Keratinocyte (primary cell): ENCODE measurements at regions not wholly inside any gene's neighbourhood (a gene's known extent, or its start where the extent isn't known, plus 50 kb on each side); places are given as distances from the start of the nearest gene placed in this dataset.

Experiments used
- DNase-seq: peaks from one replicate; pipeline ENCODE4 v3.0.0-alpha.2; 2011; ENCODE audit warnings: low read depth, missing footprints, low spot score
- FAIRE-seq: peaks from 2 replicates; lab custom pipeline; 2011; peaks lifted over from hg19 to GRCh38; lab: Jason Lieb, UNC
- H2AFZ ChIP-seq: 2 replicates; pipeline ENCODE4 v1.6.0; 2012; ENCODE audit warnings: low read length, control low read depth, inconsistent platforms; ENCODE audit not compliant: control insufficient read depth
- H3K27ac ChIP-seq: 2 replicates; pipeline ENCODE4 v1.5.1; 2011; ENCODE audit warnings: low read length; ENCODE audit not compliant: control insufficient read depth, insufficient read depth
- H3K27me3 ChIP-seq: 3 replicates; pipeline ENCODE4 v1.6.0; 2011; ENCODE audit warnings: low read length; ENCODE audit not compliant: control insufficient read depth, insufficient read depth; ENCODE audit errors: extremely low read depth
- H3K36me3 ChIP-seq, 2 experiments: 2 replicates in 1 of 2; 3 replicates in 1 of 2; pipeline ENCODE4 v1.5.1; 2011; ENCODE audit warnings: low read length in 2 of 2, mild to moderate bottlenecking in 1 of 2; ENCODE audit not compliant: control insufficient read depth in 2 of 2, insufficient read depth in 2 of 2; ENCODE audit errors: extremely low read depth in 1 of 2
- H3K4me1 ChIP-seq: 3 replicates; pipeline ENCODE4 v1.5.1; 2011; ENCODE audit warnings: low read length; ENCODE audit not compliant: control insufficient read depth, insufficient read depth; ENCODE audit errors: extremely low read depth
- H3K4me2 ChIP-seq: 3 replicates; pipeline ENCODE4 v1.6.0; 2011; ENCODE audit warnings: low read depth, low read length; ENCODE audit not compliant: control insufficient read depth, insufficient read depth; ENCODE audit errors: extremely low read depth
- H3K4me3 ChIP-seq, 3 experiments: fragments of 200-600 bp in 1 of 3; sonication (generic) in 1 of 3; 2 replicates in 2 of 3; 3 replicates in 1 of 3; pipeline ENCODE4 v1.5.1; 2011 to 2016; ENCODE audit warnings: low read length in 3 of 3, mild to moderate bottlenecking in 3 of 3, control low read depth in 2 of 3, inconsistent platforms in 1 of 3, low read depth in 1 of 3, mixed read lengths in 1 of 3, mixed run types in 1 of 3, moderate library complexity in 1 of 3; ENCODE audit not compliant: control insufficient read depth in 2 of 3, insufficient read depth in 2 of 3; ENCODE audit errors: extremely low read depth in 1 of 3
- H3K79me2 ChIP-seq: 2 replicates; pipeline ENCODE4 v1.6.0; 2012; ENCODE audit warnings: low read length; ENCODE audit not compliant: control insufficient read depth, insufficient read depth
- H3K9ac ChIP-seq: 3 replicates; pipeline ENCODE4 v1.6.0; 2011; ENCODE audit warnings: low read length; ENCODE audit not compliant: control insufficient read depth, insufficient read depth; ENCODE audit errors: extremely low read depth
- H3K9me1 ChIP-seq: 3 replicates; pipeline ENCODE4 v1.6.0; 2011; ENCODE audit warnings: low read length; ENCODE audit not compliant: control insufficient read depth, insufficient read depth; ENCODE audit errors: extremely low read depth
- H3K9me3 ChIP-seq: 2 replicates; pipeline ENCODE4 v1.5.1; 2012; ENCODE audit warnings: low read depth, low read length; ENCODE audit not compliant: control insufficient read depth
- H4K20me1 ChIP-seq: 3 replicates; pipeline ENCODE4 v1.6.0; 2011; ENCODE audit warnings: low read length; ENCODE audit not compliant: control insufficient read depth, insufficient read depth; ENCODE audit errors: extremely low read depth
- CTCF ChIP-seq, 3 experiments: IDR thresholded peaks in 1 of 3; conservative IDR thresholded peaks in 1 of 3; optimal IDR thresholded peaks in 1 of 3; 2 replicates in 2 of 3; 3 replicates in 1 of 3; pipeline versions ENCODE3 to v1.5.1; 2011; ENCODE audit warnings: low read length in 3 of 3, mild to moderate bottlenecking in 3 of 3, moderate library complexity in 2 of 3, control low read depth in 1 of 3, inconsistent platforms in 1 of 3; ENCODE audit not compliant: insufficient read depth in 2 of 3; ENCODE audit errors: extremely low read depth in 1 of 3
- EZH2 ChIP-seq: IDR thresholded peaks from one replicate; pipeline ENCODE4 v1.6.1; 2012; ENCODE audit warnings: inconsistent platforms, mild to moderate bottlenecking, low read length, moderate library complexity
- dilution Hi-C: fragments of 300-500 bp; cut with MboI; formaldehyde crosslinking; loops from one replicate; pipeline ENCODE4 v1.7.0; 2020; ENCODE audit warnings: low sequenced_read_pairs; ENCODE audit not compliant: extremely low pct_ligation_motif_present

- H3K27me3 ChIP-seq: no peaks in the 10 kb centered on the region
- no peaks in the 10 kb centered on the region for H3K9me3 ChIP-seq
- H3K27ac ChIP-seq: no peak overlapping the region
- H4K20me1 ChIP-seq: no peaks in the 10 kb centered on the region
- H3K4me1 ChIP-seq: no peaks in the 10 kb centered on the region
- H3K4me3 ChIP-seq: no peak overlapping the region
- no peak for FAIRE-seq
- DNase-seq: no peak
- dilution Hi-C loops: no loop called here
- H3K4me2 ChIP-seq: no peak overlapping the region
- no peaks in the 10 kb centered on the region for H3K36me3 ChIP-seq
- H3K79me2 ChIP-seq: no peaks in the 10 kb centered on the region
- no peak overlapping the region for H2AFZ ChIP-seq
- H3K9me1 ChIP-seq: no peaks in the 10 kb centered on the region
- no peak overlapping the region for H3K9ac ChIP-seq
- TF ChIP-seq CTCF (optimal IDR thresholded peaks at IDR 0.05 in 1 of 3, IDR thresholded peaks at IDR 0.05 in 1 of 3, conservative IDR thresholded peaks at IDR 0.05 in 1 of 3; ENCODE audit: extremely low read depth in 1 of 3, insufficient read depth in 2 of 3, low read length in 3 of 3): no peak
- TF ChIP-seq EZH2: no peak
These were observed 605.7 kb downstream of the INSC start for GRCh38 chr11:15720460-15720859.

GRCh38 chr11:15723966-15724365 lies 609.2 kb downstream of the INSC start:
- no peaks in the 10 kb centered on the region for H3K9me3 ChIP-seq
- dilution Hi-C loops: no loop called here
- no peak for FAIRE-seq
- no peaks in the 10 kb centered on the region for H3K27me3 ChIP-seq
- no peaks in the 10 kb centered on the region for H3K79me2 ChIP-seq
- H3K9me1 ChIP-seq: no peaks in the 10 kb centered on the region
- no peak overlapping the region for H3K27ac ChIP-seq
- no peak overlapping the region for H3K4me2 ChIP-seq
- DNase-seq: no peak
- TF ChIP-seq CTCF (optimal IDR thresholded peaks at IDR 0.05 in 1 of 3, IDR thresholded peaks at IDR 0.05 in 1 of 3, conservative IDR thresholded peaks at IDR 0.05 in 1 of 3; ENCODE audit: extremely low read depth in 1 of 3, insufficient read depth in 2 of 3, low read length in 3 of 3): no peak
- no peak for TF ChIP-seq EZH2
- no peak overlapping the region for H3K9ac ChIP-seq
- no peak overlapping the region for H3K4me3 ChIP-seq
- no peaks in the 10 kb centered on the region for H3K4me1 ChIP-seq
- no peaks in the 10 kb centered on the region for H3K36me3 ChIP-seq
- H2AFZ ChIP-seq: no peak overlapping the region
- no peaks in the 10 kb centered on the region for H4K20me1 ChIP-seq
